DMS53 (cell line): ENCODE measurements at regions not wholly inside any gene's neighbourhood (a gene's known extent, or its start where the extent isn't known, plus 50 kb on each side); places are given as distances from the start of the nearest gene placed in this dataset.

Experiments
- DNase-seq: peaks from one replicate; lab custom pipeline; 2025; lab: John Stamatoyannopoulos, UW

DNA sequence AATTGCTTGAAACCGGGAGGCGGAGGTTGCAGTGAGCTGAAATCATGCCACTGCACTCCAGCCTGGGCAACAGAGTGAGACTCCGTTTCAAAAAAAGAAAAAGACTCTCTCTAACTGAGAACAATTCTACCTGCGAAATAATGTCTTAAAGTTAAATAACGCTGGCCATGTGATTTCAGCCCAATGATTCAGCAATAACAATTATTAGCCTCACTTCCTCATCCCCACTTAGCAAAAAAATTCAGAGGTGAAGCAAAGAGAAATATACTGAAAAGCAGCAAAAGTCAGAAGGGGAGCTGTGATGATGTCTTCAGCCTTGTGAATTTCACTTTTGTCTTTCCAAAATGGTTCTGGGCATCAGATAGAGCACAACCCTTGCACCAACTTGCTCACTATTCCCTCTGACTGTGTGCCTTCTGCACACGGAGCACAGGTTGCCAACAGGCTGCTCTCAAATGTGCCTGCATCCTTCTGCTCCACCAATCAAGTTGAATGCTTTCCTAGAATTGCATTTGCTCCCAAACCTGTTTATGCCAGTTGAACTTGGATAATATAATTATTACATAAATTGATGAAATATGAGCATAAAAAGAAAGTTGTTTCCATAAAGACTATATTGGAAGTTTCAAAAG lies 79.8 kb upstream of the IPO9 start:
- DNase-seq = no peak

DNA sequence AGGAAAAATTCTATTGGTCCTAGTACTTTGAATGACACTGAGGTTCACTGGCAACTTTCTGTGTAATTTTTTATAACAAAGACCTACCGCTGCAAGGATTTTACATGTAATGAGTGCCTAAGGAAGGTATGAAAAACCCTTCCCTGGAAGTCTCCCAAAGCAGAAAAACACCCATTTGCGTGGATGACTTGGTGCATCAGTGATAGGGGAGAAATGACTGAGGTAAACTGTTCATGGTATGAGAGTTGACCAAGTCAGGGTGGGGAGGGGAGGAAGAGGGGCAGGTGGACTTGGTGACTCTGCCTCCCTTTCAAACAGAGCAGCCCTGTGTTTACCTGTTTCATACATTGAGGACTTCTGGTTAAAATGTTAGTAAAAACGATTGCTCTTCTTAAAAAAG lies 78.8 kb upstream of the IPO9 start:
- no peak for DNase-seq

DNA sequence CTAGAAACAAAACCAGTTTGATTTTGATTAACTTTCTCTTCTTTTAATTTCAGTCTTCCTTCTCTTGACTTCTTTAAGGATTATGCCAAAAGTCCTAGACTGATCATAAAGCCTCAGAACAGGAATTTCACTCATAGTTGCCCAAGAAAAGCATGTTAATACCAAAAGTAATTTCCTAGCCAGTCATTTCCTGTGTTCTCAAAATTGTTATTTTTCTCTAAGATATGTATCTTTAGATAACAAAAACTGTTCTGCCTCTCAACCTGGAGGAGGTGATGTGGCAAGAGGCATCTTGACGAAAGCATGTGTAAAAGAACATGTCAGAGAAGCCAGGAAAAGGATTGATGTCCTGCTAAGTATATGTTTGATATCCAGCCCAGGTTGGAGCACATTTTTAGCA lies 78.0 kb upstream of the IPO9 start:
- DNase-seq = no peak

DNA sequence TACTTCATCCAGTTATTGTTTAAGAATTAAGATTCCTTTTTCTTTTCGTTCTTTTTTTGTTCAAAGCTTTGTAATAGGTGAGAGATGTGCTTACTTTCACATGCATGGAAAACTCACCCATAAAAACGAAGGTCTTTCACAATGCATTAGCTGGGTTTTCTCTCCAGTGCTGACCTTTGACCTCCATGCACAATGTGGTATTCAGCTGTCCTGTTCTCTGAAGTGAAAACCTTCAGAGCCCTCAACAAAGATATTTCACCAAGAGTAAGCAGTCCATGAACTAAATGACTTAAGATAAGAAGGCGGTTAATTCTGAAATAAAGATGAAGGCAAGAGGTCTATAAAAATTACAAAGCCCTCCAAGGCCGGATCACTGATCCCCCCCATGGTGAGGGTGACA lies 77.1 kb upstream of the IPO9 start:
- no peak for DNase-seq

DNA sequence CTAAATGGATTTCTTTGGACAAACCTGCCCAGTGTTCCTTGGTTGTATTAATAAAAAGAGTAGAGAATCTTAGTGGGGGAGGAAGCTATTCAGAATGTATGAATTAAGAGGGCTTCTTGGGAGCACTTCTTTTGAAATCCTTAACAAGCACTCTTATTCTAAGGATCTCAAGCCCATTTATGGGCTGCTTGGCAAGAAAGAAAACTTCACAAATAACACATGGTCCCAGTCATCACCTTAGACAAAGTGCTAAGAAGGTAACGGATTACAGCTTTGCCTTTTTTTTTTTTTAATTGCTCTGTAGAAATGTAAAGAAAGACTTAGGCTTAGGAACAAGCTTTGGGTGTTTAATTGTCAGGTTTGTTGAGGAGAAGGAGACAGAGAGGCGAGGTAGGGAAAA lies 76.6 kb upstream of the IPO9 start:
- no peak for DNase-seq

DNA sequence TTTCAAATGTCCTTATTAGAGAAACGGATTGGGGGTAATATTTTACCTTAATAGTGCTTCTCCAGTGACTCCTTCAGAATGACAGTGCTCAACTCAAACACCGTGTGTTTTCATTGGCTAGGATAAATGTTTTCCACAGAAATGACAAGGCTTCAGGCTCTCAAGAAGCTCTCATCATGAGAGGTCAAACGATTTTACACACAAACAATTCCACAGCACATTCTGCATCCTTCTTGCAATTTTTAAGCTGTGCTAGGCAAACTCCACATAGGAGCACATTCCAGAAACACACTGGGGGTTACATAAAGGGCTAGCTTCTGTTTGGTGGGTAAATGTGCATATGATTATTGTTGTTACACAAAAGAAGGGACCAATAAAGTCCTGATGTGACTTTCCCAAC lies 75.5 kb upstream of the IPO9 start:
- no peak for DNase-seq

DNA sequence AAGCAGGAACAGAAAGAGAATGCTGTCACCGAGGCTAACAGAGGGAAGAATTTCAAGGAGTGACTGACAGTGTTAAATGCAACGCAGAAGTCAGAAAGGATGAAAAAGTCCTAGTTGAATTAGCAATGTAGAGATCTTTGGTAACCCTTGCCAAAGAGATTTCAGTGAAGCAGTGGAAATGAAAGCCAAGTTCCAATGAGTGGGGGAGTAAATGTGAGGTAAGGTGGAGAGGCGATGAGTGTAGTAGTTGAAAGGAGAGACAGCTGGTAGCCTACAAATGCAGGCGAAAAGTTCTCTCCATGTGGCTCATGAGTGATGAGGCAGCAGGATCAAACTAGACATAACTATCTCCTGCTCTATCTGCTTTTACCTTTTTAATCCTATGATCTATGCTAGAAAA lies 74.6 kb upstream of the IPO9 start:
- no peak for DNase-seq

DNA sequence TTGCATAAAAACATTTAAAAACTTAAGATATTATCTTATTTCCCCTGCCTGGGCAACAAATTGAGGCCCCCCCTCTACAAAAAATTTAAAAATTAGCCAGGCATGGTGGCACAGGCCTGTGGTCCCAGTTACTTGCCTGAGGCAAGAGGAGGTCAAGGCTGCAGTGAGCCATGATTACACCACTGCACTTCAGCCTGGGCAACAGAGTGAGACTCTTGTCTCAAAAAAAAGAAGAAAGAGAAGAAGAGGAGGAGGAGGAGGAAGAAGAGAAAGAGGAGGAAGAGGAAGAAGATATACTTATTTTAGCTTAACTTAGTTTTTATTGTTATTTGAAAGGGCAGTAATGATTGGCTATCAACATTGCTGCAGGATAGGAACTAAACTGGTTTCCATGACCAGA lies 73.8 kb upstream of the IPO9 start:
- no peak for DNase-seq

DNA sequence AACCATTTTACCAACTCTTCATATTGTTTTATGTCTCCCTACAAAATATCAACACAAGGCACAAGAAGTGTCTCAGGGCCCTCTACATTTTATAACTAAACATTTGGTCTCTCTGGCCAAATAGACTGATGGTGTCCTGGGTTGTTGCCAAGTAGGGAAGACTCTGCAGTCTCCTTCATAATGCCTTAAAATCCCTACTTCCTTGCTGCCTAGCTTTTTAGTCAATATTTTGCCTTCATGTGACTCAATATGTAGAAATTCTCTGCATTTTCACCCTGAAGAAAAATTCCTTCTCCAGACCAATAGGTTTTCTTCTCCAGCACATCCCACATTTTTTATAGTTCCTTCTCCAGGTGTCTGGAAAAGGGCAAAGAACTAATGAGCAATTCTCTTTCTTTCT lies 72.6 kb upstream of the IPO9 start:
- DNase-seq = no peak

DNA sequence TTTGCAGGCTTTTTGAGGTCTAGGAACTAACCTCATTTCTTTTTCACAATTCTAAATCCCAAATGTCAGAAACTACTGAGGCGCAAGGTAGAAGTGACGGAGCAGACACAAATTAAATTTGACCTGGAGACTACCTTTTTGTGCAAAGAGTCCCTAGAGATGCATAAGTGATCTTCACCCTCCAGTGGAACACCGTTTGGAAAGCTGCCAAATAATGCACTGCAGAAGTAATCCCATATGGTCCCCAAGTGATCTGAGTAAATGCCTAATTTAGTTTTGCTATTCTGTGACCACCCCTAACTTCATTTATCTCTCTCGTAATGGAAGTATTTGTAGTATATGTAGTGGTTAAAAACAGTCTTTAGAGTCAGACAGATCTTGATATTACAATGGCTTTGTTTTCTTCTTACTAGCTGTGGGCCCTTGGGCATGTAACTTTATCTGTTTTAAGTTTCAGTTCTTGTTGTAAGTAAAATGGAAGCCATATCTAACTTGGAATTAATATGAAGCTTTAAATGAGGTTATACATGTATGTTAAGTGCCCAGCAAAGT lies 70.4 kb upstream of the IPO9 start:
- no peak for DNase-seq

DNA sequence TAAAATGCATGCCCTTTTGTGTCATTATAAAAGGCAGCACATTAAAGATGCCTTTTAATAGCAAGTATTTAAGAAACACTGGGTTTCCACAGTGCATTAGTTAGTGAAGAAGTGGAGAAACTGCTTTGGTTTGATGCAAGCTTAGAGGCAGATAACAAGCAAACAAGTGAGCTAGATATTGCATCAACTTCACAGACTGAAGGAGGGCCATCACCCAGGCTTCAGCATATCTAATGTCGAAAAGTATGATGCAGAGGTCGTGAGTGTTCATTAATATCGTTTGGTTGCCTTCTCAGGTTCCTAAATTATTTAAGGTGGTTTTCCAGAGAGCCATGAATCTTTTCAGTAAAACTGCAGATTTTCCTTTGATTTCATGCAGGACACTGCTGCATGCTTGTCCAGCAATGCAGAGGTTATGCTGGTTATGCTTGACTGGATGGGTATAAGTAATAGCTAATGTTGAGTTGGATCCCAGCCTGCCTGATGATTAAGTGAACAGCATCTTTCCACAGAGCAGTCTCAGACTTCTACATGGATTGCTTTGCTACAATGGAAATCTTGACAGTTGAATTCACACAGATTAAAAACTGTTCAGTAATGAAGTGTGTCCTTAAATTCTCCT lies 69.7 kb upstream of the IPO9 start:
- DNase-seq = no peak

DNA sequence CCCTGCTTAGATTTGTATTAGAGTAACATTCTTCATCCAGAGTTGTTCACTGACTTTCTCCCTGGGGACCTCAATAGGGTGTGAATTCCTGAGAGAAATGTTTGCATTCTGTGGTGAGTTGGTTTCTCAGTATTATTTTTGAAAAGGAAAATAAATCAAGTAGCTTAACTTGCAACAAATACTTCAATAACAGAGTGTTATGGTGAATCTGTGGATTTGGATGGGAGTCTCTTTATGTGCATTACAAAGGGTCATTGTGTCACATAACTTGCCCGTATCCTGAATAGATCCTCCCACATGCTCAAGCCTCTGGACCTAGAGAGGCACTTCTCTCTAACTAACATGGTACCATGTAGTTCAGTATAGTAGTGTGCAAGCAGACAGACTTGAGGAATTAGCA lies 68.4 kb upstream of the IPO9 start:
- DNase-seq = no peak

DNA sequence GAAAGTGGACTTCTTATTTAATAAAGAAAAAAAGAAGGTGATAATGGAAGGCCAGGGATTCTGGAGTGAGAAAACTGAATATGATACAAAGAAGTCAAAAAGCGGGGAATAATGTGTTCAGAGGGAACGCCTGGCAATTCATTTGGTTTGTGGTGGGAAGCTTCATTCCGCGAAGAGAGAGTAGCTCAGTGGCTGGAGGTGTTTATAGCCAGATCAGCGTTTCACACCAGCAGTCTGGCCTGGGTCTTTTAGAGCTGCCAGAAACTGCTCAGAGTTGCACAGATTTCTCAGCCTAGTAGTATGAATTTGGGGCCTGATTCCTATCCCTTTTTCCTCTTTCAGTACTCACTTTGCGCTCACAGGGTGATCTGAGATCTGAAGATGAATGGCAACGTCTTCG lies 67.8 kb upstream of the IPO9 start:
- DNase-seq = no peak

DNA sequence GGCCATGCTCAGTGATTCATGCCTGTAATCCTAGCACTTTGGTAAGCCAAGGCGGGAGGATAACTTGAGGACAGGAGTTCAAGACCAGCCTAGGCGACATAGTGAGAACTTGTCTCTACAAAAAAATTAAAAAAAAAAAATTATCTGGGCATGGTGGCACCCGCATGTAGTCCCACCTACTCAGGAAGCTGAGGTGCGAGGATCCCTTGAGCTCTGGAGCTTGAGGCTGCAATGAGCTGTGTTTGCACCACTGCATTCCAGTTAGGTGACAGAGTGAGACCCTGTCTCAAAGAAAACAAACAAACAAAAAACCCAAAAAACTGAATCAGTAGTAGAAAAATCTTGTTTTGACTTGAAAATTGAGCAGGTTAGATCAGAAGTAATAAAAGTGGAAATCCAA lies 67.1 kb upstream of the IPO9 start:
- DNase-seq = no peak

DNA sequence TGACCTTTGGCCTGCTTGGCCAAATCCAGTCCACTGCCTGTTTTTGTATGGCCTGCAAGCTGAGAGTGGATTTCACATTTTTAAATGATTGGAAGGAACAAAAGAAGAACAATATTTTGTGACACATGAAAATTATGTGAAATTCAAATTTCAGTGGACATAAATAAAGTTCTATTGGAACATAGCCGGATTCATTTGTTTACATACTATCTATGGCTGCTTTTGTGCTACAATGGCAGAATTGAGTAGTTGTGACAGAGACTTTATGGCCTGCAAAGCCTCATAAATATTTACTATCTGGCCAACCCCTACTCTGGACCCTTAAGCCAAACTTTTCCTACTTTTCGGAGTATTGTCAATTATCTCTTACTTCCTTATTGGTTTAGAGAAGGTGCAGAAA lies 66.6 kb upstream of the IPO9 start:
- DNase-seq = no peak

DNA sequence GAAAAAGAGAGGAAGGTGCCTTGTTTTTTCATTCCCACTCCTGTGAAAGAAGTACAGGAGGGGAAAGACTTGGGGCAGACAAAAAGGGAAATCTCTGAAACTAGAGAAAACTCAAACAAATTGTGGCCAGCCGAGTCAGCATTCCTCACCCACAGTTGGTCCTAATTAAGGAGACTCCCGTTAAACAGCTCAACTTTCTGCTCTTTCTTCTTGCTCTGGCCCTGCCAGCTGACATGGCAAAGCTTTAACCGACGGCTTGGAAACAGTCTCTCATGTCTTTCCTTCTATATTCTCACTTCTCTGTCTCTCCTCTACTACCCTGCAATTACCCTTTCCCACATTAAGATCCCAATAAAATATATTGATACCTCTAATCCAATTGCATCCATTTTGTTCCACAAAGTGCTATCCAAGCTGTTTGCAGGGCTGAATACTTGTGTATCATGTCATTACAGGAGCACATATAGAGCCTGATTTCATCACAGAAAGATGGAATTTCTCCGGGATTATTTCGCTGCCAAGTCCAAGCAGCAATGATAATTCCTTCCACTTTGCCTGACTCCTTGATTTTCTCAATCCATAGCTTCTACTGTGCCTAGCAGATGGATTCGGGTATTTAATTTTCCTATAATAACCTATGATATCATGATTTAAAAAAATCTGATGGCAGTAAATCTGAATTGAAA lies 65.4 kb upstream of the IPO9 start:
- no peak for DNase-seq

DNA sequence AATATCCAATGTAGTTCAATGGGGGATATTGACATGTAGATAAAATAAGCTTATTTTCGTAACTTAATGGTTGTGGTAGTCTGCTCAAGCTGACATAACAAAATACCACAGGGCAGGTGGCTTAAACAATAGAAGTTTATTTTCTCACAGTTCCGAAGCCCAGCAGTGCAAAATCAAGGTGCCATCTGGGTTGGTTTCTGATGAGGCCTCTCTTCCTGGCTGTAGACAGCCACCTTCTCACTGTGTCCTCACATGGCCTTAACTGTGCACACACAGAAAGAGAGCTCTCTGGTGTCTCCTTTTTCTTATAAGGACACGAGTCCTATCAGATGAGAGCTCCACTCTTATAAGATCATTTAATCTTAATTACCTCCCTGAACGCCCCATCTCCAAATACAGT lies 64.8 kb upstream of the IPO9 start:
- DNase-seq = no peak

DNA sequence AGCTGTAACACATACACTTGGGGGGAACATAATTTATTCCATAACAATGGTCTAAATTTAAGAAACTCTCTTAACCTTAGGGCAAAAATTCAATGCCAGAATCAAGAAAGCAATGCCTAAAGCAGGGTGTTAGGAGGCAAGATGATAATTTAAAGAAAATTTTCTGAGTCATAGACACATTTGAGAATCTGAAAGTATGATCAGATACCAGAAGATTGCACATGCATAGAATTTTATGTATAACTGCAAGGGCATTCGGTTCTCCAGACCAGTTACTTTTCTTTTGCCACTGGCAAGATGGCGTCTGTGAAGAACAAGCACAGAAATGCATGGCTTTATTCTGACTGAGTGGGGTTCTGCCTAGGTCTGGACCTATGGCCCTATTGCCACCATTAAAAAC lies 64.4 kb upstream of the IPO9 start:
- no peak for DNase-seq

DNA sequence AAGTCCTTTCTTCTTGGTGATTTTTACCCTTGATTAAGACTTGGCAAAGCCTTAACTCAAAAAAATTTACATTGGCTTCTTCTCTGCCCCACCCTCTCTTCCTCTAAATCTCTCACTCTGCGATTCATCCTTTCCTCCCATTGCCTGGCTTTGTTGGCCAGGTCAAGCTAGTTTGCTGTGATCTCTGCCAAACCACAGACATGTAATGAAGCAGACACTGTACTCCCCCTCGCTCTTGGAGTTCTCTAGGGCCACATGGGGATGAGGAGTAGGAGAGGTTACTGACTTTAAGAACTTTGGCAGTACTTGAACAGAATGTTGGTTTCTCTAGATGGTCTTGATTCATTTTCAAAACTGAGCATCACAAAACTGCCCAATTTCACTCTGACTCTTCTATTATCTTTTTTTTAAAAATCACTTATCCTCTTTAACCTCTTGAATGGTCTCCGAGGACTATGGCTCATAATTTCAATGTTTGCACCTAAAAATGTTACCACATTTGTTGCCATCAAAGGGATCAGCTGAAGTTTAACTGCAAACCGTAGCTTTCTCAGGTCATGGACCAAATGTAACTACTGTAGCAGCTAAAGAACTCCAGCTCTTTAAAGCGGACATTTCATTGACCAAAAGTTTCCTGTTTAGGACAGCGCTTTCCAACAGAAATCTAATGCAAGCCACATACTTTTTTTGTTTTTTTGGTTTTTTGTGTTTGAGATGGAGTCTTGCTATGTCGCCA lies 62.7 kb upstream of the IPO9 start:
- no peak for DNase-seq

DNA sequence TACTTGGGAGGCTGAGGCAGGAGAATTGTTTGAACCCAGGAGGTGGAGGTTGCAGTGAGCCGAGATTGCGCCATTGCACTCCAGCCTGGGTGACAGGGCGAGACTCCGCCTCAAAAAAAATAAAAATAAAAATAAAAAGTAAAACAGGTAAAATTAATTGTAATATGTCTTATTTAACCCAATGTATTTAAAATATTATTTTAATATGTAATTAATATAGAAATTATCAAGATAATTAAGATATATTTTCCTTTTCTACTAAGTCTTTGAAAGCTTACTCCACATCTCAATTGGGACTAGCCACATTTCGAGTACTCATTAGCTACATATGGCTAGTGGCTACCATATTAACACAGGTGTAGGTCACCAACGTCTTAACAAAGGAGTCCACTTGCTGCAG lies 61.6 kb upstream of the IPO9 start:
- DNase-seq = no peak

DNA sequence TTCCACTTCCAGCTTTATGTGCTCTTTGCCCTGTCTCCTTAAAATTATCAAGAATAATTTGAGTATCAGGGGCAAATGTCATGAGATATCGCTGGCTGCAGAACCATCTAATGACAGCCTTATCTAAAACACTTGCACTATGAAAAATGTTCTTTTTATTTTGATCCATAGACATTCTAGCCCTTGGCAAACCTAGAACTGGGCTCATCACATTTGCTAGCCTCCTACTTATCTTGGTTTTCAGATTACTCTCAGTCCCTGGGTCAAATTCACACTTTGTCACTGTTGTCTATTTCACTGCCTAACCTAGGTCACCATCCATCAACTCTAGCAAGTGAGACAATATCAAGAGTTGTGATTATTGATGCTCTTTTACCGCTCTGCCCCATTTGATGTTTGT lies 59.9 kb upstream of the IPO9 start:
- DNase-seq = no peak

DNA sequence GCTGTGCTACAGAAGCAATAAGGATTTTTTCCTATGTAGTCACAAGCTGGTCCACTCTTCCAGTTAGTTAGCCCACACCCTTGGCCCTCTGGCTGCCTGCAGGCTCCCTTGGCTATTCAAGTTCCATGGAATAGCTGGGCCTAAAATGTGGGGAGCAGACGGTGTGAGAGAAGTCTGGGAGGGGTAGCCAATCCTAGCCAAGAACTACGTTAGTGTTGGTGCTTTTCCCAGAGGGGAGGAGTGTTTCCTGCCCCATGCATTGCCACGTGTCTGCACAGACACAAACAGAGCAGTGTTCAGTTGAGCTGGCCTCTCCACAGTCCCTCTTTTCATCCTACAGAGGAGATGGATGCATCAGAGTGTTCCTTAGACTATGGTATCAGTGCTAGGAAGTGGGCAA lies 59.0 kb upstream of the IPO9 start:
- DNase-seq = no peak

DNA sequence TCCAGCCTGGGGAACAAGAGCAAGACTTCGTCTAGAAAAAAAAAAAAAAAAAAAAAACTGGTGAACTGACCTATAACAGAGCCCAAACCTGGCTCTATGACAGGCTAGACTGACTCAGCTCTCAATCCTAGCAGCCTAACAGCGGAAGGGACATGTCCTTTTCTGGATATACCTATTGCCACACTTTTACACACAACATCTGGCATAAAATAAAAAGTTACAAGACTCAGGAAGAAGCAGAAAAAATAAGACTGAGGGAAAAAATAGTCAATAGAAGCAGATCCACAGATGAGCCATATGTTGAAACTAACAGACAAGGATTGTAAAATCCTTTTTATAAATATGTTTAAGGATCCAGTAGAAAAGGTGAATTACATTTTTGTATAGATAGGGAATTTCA lies 57.5 kb upstream of the IPO9 start:
- no peak for DNase-seq
